ENCODE measurements at regions not wholly inside any gene's neighbourhood (a gene's known extent, or its start where the extent isn't known, plus 50 kb on each side); places are given as distances from the start of the nearest gene placed in this dataset.

DNA sequence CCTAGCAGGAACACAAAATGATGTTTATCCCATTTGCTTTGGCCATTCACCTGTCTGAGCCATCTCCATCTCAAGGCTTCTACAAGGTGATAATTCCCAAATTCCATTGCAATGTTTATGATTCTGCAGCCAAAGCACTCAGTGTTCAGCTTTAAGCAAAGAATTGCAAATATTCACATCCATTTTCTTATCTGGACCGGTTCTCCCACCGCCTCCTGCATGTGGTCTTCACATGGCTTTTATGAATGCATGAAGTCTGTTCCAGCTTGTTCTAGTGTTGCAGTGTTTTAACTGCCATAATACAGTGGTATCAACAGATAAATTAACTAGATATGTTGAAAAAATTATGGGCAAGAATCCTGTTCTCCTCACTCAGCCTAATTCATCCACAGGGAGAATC, 443.0 kb upstream of the KLF4 start:
- H2BK5ac ChIP-seq (ENCODE audit: low read depth, low read length, poor library complexity, severe bottlenecking): no peak overlapping the region
- no peak overlapping the region for H3K18ac ChIP-seq (ENCODE audit: low read depth in 1 of 2, low read length in 2 of 2)
- no peak overlapping the region for H2AFZ ChIP-seq (ENCODE audit: low read depth, low read length)
- H3K27me3 ChIP-seq (ENCODE audit: control insufficient read depth in 1 of 2, insufficient read depth in 1 of 2, low read length in 2 of 2): no peaks in the 10 kb centered on the region
- H3K9me3 ChIP-seq (ENCODE audit: control insufficient read depth, low read length): no peaks in the 10 kb centered on the region
- H3K4me1 ChIP-seq (ENCODE audit: control insufficient read depth, insufficient read depth, low read depth, low read length): peaks cover 2% of the 10 kb centered on the region
- H3K36me3 ChIP-seq (ENCODE audit: control insufficient read depth in 1 of 2, insufficient read depth in 2 of 2, low read depth in 1 of 2, low read length in 2 of 2): no peaks in the 10 kb centered on the region
- peak overlapping the region; percentile 79 for H3K9ac ChIP-seq (ENCODE audit: low read length)
- no peaks in the 10 kb centered on the region for H3K79me1 ChIP-seq (replicated peaks; ENCODE audit: low read length, poor library complexity, severe bottlenecking)
- no peak overlapping the region for H3K4ac ChIP-seq (ENCODE audit: low read depth in 1 of 2, low read length in 2 of 2)
- H2BK120ac ChIP-seq (ENCODE audit: low read depth, low read length): no peak overlapping the region
- H4K8ac ChIP-seq (ENCODE audit: low read length): no peak overlapping the region
- H3K23ac ChIP-seq (ENCODE audit: low read length in 2 of 2): no peak overlapping the region
- WGBS: 100% methylated on average over 1 of the region's 2 CpGs
- DNase-seq: no peak
- no peak overlapping the region for H3K14ac ChIP-seq (ENCODE audit: low read length in 2 of 2)
- no peak overlapping the region for H2BK15ac ChIP-seq (ENCODE audit: low read depth, poor library complexity, severe bottlenecking)
- H4K91ac ChIP-seq (ENCODE audit: low read length): no peak overlapping the region
- H3K4me2 ChIP-seq (ENCODE audit: low read length, poor library complexity, severe bottlenecking): no peak overlapping the region
- H3K4me3 ChIP-seq (ENCODE audit: insufficient read depth in 1 of 2, low read depth in 1 of 2, low read length in 2 of 2): peak overlapping the region in 1 of 2 experiments; percentile 54
- no peak overlapping the region for H2AK5ac ChIP-seq (ENCODE audit: low read length, severe bottlenecking)
- no peak overlapping the region for H3K27ac ChIP-seq (ENCODE audit: low read length, poor library complexity, severe bottlenecking)
- no peak overlapping the region for H2BK12ac ChIP-seq (ENCODE audit: low read length in 2 of 2)

DNA sequence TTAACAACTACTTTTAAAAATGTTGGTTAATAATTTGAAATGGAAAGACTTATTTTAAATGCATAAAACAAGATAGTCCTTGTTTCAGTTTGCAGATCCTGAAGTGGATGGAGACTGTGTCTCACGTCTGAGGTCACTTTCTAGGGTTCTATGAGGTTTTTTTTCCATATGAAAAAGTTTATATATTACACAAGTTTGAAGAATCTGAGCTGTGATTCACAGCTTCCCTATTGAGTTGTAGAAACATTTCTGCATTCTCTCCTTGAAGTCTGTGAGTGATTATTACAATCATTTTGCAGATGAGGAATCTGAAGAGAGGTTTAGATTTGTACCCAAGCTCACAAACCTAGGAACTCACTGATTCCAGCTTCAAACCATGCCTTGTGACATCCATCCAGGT, 442.5 kb upstream of the KLF4 start:
- H3K18ac ChIP-seq (ENCODE audit: low read depth in 1 of 2, low read length in 2 of 2): no peak overlapping the region
- H3K14ac ChIP-seq (ENCODE audit: low read length in 2 of 2): no peak overlapping the region
- no peak overlapping the region for H2BK12ac ChIP-seq (ENCODE audit: low read length in 2 of 2)
- peak overlapping the region; percentile 15 for H3K27ac ChIP-seq (ENCODE audit: low read length, poor library complexity, severe bottlenecking)
- no peak overlapping the region for H2AFZ ChIP-seq (ENCODE audit: low read depth, low read length)
- peak overlapping the region; percentile 79 for H3K9ac ChIP-seq (ENCODE audit: low read length)
- no peak overlapping the region for H3K4ac ChIP-seq (ENCODE audit: low read depth in 1 of 2, low read length in 2 of 2)
- no peak overlapping the region for H2BK5ac ChIP-seq (ENCODE audit: low read depth, low read length, poor library complexity, severe bottlenecking)
- no peak overlapping the region for H4K91ac ChIP-seq (ENCODE audit: low read length)
- H2AK5ac ChIP-seq (ENCODE audit: low read length, severe bottlenecking): no peak overlapping the region
- no peaks in the 10 kb centered on the region for H3K9me3 ChIP-seq (ENCODE audit: control insufficient read depth, low read length)
- no peak overlapping the region for H4K8ac ChIP-seq (ENCODE audit: low read length)
- H3K36me3 ChIP-seq (ENCODE audit: control insufficient read depth in 1 of 2, insufficient read depth in 2 of 2, low read depth in 1 of 2, low read length in 2 of 2): no peaks in the 10 kb centered on the region
- H3K4me1 ChIP-seq (ENCODE audit: control insufficient read depth, insufficient read depth, low read depth, low read length): peaks cover 2% of the 10 kb centered on the region
- H3K23ac ChIP-seq (ENCODE audit: low read length in 2 of 2): no peak overlapping the region
- H3K4me3 ChIP-seq (ENCODE audit: insufficient read depth in 1 of 2, low read depth in 1 of 2, low read length in 2 of 2): no peak overlapping the region
- WGBS: 22% methylated on average over 1 of the region's 1 CpG
- H2BK15ac ChIP-seq (ENCODE audit: low read depth, poor library complexity, severe bottlenecking): no peak overlapping the region
- H3K27me3 ChIP-seq (ENCODE audit: control insufficient read depth in 1 of 2, insufficient read depth in 1 of 2, low read length in 2 of 2): no peaks in the 10 kb centered on the region
- no peak overlapping the region for H2BK120ac ChIP-seq (ENCODE audit: low read depth, low read length)
- no peaks in the 10 kb centered on the region for H3K79me1 ChIP-seq (replicated peaks; ENCODE audit: low read length, poor library complexity, severe bottlenecking)
- no peak overlapping the region for H3K4me2 ChIP-seq (ENCODE audit: low read length, poor library complexity, severe bottlenecking)
- DNase-seq: peak; percentile 73

DNA sequence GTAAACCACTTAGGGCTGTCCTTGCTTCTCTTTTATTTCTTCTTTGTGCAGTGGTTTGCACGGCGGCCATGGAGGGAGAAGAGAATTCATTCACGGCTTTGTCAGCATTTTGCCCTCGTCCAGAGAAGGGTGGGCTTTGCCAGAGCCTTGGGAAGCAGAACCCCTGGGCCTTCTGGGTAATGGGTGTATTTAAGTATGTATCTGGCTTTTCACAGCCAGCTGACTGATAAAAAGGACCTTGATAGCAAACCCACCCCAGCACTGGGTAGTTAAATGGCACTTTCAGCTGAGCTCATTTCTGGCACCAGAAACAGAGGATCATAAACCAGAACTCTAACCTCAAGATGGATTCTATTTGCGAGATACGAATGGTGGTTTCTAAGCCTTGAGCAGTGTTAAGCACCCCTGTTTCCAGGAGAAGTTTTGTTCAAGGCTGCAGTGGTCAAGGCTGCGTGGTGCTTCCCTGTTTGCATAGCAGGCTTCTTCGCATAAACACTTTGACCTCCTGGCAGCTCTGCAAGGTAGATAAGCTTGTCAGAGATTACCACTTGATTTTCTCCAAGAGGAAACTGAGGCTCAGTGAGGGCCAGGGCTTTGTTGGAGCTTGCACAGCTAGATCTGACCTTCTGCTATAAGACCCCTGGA, 441.6 kb upstream of the KLF4 start:
- H3K14ac ChIP-seq (ENCODE audit: low read length in 2 of 2): peak overlapping the region in 1 of 2 experiments; percentile 15
- H3K4me1 ChIP-seq (ENCODE audit: control insufficient read depth, insufficient read depth, low read depth, low read length): peaks cover 2% of the 10 kb centered on the region
- H3K27ac ChIP-seq (ENCODE audit: low read length, poor library complexity, severe bottlenecking): no peak overlapping the region
- H3K4me3 ChIP-seq (ENCODE audit: insufficient read depth in 1 of 2, low read depth in 1 of 2, low read length in 2 of 2): no peak overlapping the region
- H2BK120ac ChIP-seq (ENCODE audit: low read depth, low read length): no peak overlapping the region
- H2AK5ac ChIP-seq (ENCODE audit: low read length, severe bottlenecking): peak overlapping the region; percentile 75
- H4K8ac ChIP-seq (ENCODE audit: low read length): no peak overlapping the region
- no peak overlapping the region for H3K23ac ChIP-seq (ENCODE audit: low read length in 2 of 2)
- no peaks in the 10 kb centered on the region for H3K9me3 ChIP-seq (ENCODE audit: control insufficient read depth, low read length)
- no peak overlapping the region for H4K91ac ChIP-seq (ENCODE audit: low read length)
- H3K36me3 ChIP-seq (ENCODE audit: control insufficient read depth in 1 of 2, insufficient read depth in 2 of 2, low read depth in 1 of 2, low read length in 2 of 2): no peaks in the 10 kb centered on the region
- peak overlapping the region in 1 of 2 experiments; percentile 37 for H3K4ac ChIP-seq (ENCODE audit: low read depth in 1 of 2, low read length in 2 of 2)
- H2BK12ac ChIP-seq (ENCODE audit: low read length in 2 of 2): no peak overlapping the region
- H2BK5ac ChIP-seq (ENCODE audit: low read depth, low read length, poor library complexity, severe bottlenecking): no peak overlapping the region
- no peak overlapping the region for H3K4me2 ChIP-seq (ENCODE audit: low read length, poor library complexity, severe bottlenecking)
- peak overlapping the region; percentile 33 for H3K9ac ChIP-seq (ENCODE audit: low read length)
- H2AFZ ChIP-seq (ENCODE audit: low read depth, low read length): no peak overlapping the region
- no peak for DNase-seq
- WGBS: 86% methylated on average over 8 of the region's 8 CpGs
- H2BK15ac ChIP-seq (ENCODE audit: low read depth, poor library complexity, severe bottlenecking): no peak overlapping the region
- H3K79me1 ChIP-seq (replicated peaks; ENCODE audit: low read length, poor library complexity, severe bottlenecking): no peaks in the 10 kb centered on the region
- no peak overlapping the region for H3K18ac ChIP-seq (ENCODE audit: low read depth in 1 of 2, low read length in 2 of 2)
- no peaks in the 10 kb centered on the region for H3K27me3 ChIP-seq (ENCODE audit: control insufficient read depth in 1 of 2, insufficient read depth in 1 of 2, low read length in 2 of 2)

DNA sequence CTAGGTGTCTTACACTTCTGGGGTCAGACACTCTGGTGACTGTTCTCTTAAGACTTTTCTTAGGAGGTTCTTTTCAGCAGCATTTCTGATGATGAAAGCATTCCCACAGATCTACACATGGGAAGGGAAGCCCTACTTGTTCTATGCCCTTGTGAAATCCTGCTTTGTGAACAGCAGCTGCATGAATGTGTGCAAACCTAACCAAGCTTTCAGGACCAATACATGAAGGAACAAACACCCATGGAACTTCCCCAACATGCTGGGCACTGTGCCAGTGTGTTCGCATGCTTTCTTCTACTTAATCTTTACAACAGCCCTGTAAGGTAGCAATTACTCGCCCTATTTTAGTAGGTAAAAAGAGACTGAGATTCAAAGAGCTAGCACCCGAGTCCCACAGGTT, 439.9 kb upstream of the KLF4 start:
- Histone ChIP-seq H2BK120ac (ENCODE audit: low read depth, low read length) (no peak overlapping the region), H3K79me1 (replicated peaks; ENCODE audit: low read length, poor library complexity, severe bottlenecking) (no peaks in the 10 kb centered on the region), H4K91ac (ENCODE audit: low read length) (no peak overlapping the region), H3K27me3 (ENCODE audit: control insufficient read depth in 1 of 2, insufficient read depth in 1 of 2, low read length in 2 of 2) (no peaks in the 10 kb centered on the region), H3K27ac (ENCODE audit: low read length, poor library complexity, severe bottlenecking) (no peak overlapping the region), H3K4ac (ENCODE audit: low read depth in 1 of 2, low read length in 2 of 2) (no peak overlapping the region), H4K8ac (ENCODE audit: low read length) (no peak overlapping the region), H3K4me1 (ENCODE audit: control insufficient read depth, insufficient read depth, low read depth, low read length) (no peaks in the 10 kb centered on the region), H3K14ac (ENCODE audit: low read length in 2 of 2) (no peak overlapping the region), H2AFZ (ENCODE audit: low read depth, low read length) (no peak overlapping the region), H2BK12ac (ENCODE audit: low read length in 2 of 2) (no peak overlapping the region), H3K18ac (ENCODE audit: low read depth in 1 of 2, low read length in 2 of 2) (no peak overlapping the region), H2BK15ac (ENCODE audit: low read depth, poor library complexity, severe bottlenecking) (no peak overlapping the region), H3K4me3 (ENCODE audit: insufficient read depth in 1 of 2, low read depth in 1 of 2, low read length in 2 of 2) (no peak overlapping the region), H2BK5ac (ENCODE audit: low read depth, low read length, poor library complexity, severe bottlenecking) (no peak overlapping the region), H3K4me2 (ENCODE audit: low read length, poor library complexity, severe bottlenecking) (no peak overlapping the region), H3K9me3 (ENCODE audit: control insufficient read depth, low read length) (no peaks in the 10 kb centered on the region), H2AK5ac (ENCODE audit: low read length, severe bottlenecking) (no peak overlapping the region), H3K23ac (ENCODE audit: low read length in 2 of 2) (no peak overlapping the region), H3K36me3 (ENCODE audit: control insufficient read depth in 1 of 2, insufficient read depth in 2 of 2, low read depth in 1 of 2, low read length in 2 of 2) (no peaks in the 10 kb centered on the region), H3K9ac (ENCODE audit: low read length) (no peak overlapping the region)
- peak; percentile 80 for DNase-seq
- 100% methylated on average over 3 of the region's 3 CpGs for WGBS
